ENCODE measurements at regions not wholly inside any gene's neighbourhood (a gene's known extent, or its start where the extent isn't known, plus 50 kb on each side); places are given as distances from the start of the nearest gene placed in this dataset.

- 100% methylated on average over 1 of the region's 1 CpG for WGBS
Measured at GRCh38 chr5:71932131-71932654, 175.1 kb upstream of the MAP1B start.

GRCh38 chr5:71932655-71933338 is 174.5 kb upstream of the MAP1B start:
- 49% methylated on average over 8 of the region's 8 CpGs for WGBS
- Histone ChIP-seq H3K9ac (ENCODE audit: low read depth, low read length) (no peak overlapping the region), H3K9me3 (ENCODE audit: insufficient read depth, low read depth, low read length) (no peaks in the 10 kb centered on the region), H3K4me3 (ENCODE audit: low read length) (no peak overlapping the region), H3K27ac (ENCODE audit: low read depth, low read length) (no peak overlapping the region), H3K4me1 (ENCODE audit: insufficient read depth, low read length) (peaks cover 8% of the 10 kb centered on the region; the same call in 1 of the 2 replicates), H3K27me3 (ENCODE audit: insufficient read depth, low read length) (no peaks in the 10 kb centered on the region), H3K36me3 (ENCODE audit: insufficient read depth, low read length) (no peaks in the 10 kb centered on the region)

More at GRCh38 chr5:71932131-71932654, 175.1 kb upstream of the MAP1B start:
- Histone ChIP-seq H3K4me1 (ENCODE audit: insufficient read depth, low read length) (peaks cover 8% of the 10 kb centered on the region; the same call in 1 of the 2 replicates), H3K9me3 (ENCODE audit: insufficient read depth, low read depth, low read length) (no peaks in the 10 kb centered on the region), H3K4me3 (ENCODE audit: low read length) (no peak overlapping the region), H3K36me3 (ENCODE audit: insufficient read depth, low read length) (no peaks in the 10 kb centered on the region), H3K27me3 (ENCODE audit: insufficient read depth, low read length) (no peaks in the 10 kb centered on the region), H3K27ac (ENCODE audit: low read depth, low read length) (no peak overlapping the region), H3K9ac (ENCODE audit: low read depth, low read length) (no peak overlapping the region)

- H3K36me3 ChIP-seq (ENCODE audit: insufficient read depth, low read length): no peaks in the 10 kb centered on the region
- 100% methylated on average over 1 of the region's 1 CpG for WGBS
- H3K9ac ChIP-seq (ENCODE audit: low read depth, low read length): no peak overlapping the region
Measured at GRCh38 chr5:71934322-71934721, 173.0 kb upstream of the MAP1B start.

GRCh38 chr5:71937921-71938698 is 169.2 kb upstream of the MAP1B start:
- Histone ChIP-seq H3K27me3 (ENCODE audit: insufficient read depth, low read length) (no peaks in the 10 kb centered on the region), H3K9ac (ENCODE audit: low read depth, low read length) (no peak overlapping the region), H3K9me3 (ENCODE audit: insufficient read depth, low read depth, low read length) (no peaks in the 10 kb centered on the region), H3K4me1 (ENCODE audit: insufficient read depth, low read length) (peaks cover 21% of the 10 kb centered on the region), H3K27ac (ENCODE audit: low read depth, low read length) (0 out of 2 replicates have a peak overlapping the region, but pooled peaks have one; percentile 27), H3K4me3 (ENCODE audit: low read length) (no peak overlapping the region), H3K36me3 (ENCODE audit: insufficient read depth, low read length) (no peaks in the 10 kb centered on the region)
- WGBS: 84% methylated on average over 11 of the region's 11 CpGs

More at GRCh38 chr5:71934322-71934721, 173.0 kb upstream of the MAP1B start:
- Histone ChIP-seq H3K9me3 (ENCODE audit: insufficient read depth, low read depth, low read length) (no peaks in the 10 kb centered on the region), H3K4me3 (ENCODE audit: low read length) (no peak overlapping the region), H3K27ac (ENCODE audit: low read depth, low read length) (no peak overlapping the region), H3K4me1 (ENCODE audit: insufficient read depth, low read length) (peaks cover 17% of the 10 kb centered on the region), H3K27me3 (ENCODE audit: insufficient read depth, low read length) (no peaks in the 10 kb centered on the region)

- H3K27me3 ChIP-seq (ENCODE audit: insufficient read depth, low read length): no peaks in the 10 kb centered on the region
- H3K9me3 ChIP-seq (ENCODE audit: insufficient read depth, low read depth, low read length): no peaks in the 10 kb centered on the region
- no peaks in the 10 kb centered on the region for H3K36me3 ChIP-seq (ENCODE audit: insufficient read depth, low read length)
- 0 out of 2 replicates have a peak overlapping the region, but pooled peaks have one; percentile 27 for H3K27ac ChIP-seq (ENCODE audit: low read depth, low read length)
- no peak overlapping the region for H3K9ac ChIP-seq (ENCODE audit: low read depth, low read length)
- H3K4me1 ChIP-seq (ENCODE audit: insufficient read depth, low read length): peaks cover 27% of the 10 kb centered on the region
- H3K4me3 ChIP-seq (ENCODE audit: low read length): no peak overlapping the region
- WGBS: 42% methylated on average over 7 of the region's 7 CpGs
Measured at GRCh38 chr5:71938895-71939294, 168.4 kb upstream of the MAP1B start.

GRCh38 chr5:71939452-71940230 is 167.6 kb upstream of the MAP1B start:
- Histone ChIP-seq H3K4me1 (ENCODE audit: insufficient read depth, low read length) (peaks cover 33% of the 10 kb centered on the region), H3K9me3 (ENCODE audit: insufficient read depth, low read depth, low read length) (no peaks in the 10 kb centered on the region), H3K27ac (ENCODE audit: low read depth, low read length) (no peak overlapping the region), H3K27me3 (ENCODE audit: insufficient read depth, low read length) (no peaks in the 10 kb centered on the region), H3K36me3 (ENCODE audit: insufficient read depth, low read length) (no peaks in the 10 kb centered on the region), H3K4me3 (ENCODE audit: low read length) (no peak overlapping the region), H3K9ac (ENCODE audit: low read depth, low read length) (no peak overlapping the region)
- 64% methylated on average over 8 of the region's 8 CpGs for WGBS

GRCh38 chr5:71943874-71944273 is 163.4 kb upstream of the MAP1B start:
- H3K4me3 ChIP-seq (ENCODE audit: low read length): no peak overlapping the region
- no peak overlapping the region for H3K27ac ChIP-seq (ENCODE audit: low read depth, low read length)
- H3K27me3 ChIP-seq (ENCODE audit: insufficient read depth, low read length): no peaks in the 10 kb centered on the region
- H3K9me3 ChIP-seq (ENCODE audit: insufficient read depth, low read depth, low read length): peaks cover 7% of the 10 kb centered on the region; the same call in 1 of the 2 replicates
- H3K9ac ChIP-seq (ENCODE audit: low read depth, low read length): no peak overlapping the region
- 36% methylated on average over 8 of the region's 8 CpGs for WGBS
- H3K4me1 ChIP-seq (ENCODE audit: insufficient read depth, low read length): peaks cover 24% of the 10 kb centered on the region
- no peaks in the 10 kb centered on the region for H3K36me3 ChIP-seq (ENCODE audit: insufficient read depth, low read length)

GRCh38 chr5:71945436-71945835 is 161.8 kb upstream of the MAP1B start:
- no peaks in the 10 kb centered on the region for H3K27me3 ChIP-seq (ENCODE audit: insufficient read depth, low read length)
- no peaks in the 10 kb centered on the region for H3K36me3 ChIP-seq (ENCODE audit: insufficient read depth, low read length)
- 96% methylated on average over 6 of the region's 6 CpGs for WGBS
- no peak overlapping the region for H3K4me3 ChIP-seq (ENCODE audit: low read length)
- peaks cover 12% of the 10 kb centered on the region for H3K4me1 ChIP-seq (ENCODE audit: insufficient read depth, low read length)
- H3K9me3 ChIP-seq (ENCODE audit: insufficient read depth, low read depth, low read length): peaks cover 12% of the 10 kb centered on the region; the same call in 1 of the 2 replicates
- H3K27ac ChIP-seq (ENCODE audit: low read depth, low read length): no peak overlapping the region
- no peak overlapping the region for H3K9ac ChIP-seq (ENCODE audit: low read depth, low read length)

- Histone ChIP-seq H3K9ac (ENCODE audit: low read depth, low read length) (no peak overlapping the region), H3K27ac (ENCODE audit: low read depth, low read length) (no peak overlapping the region), H3K4me1 (ENCODE audit: insufficient read depth, low read length) (peaks cover 12% of the 10 kb centered on the region), H3K4me3 (ENCODE audit: low read length) (no peak overlapping the region), H3K36me3 (ENCODE audit: insufficient read depth, low read length) (no peaks in the 10 kb centered on the region), H3K9me3 (ENCODE audit: insufficient read depth, low read depth, low read length) (peaks cover 12% of the 10 kb centered on the region; the same call in 1 of the 2 replicates), H3K27me3 (ENCODE audit: insufficient read depth, low read length) (no peaks in the 10 kb centered on the region)
- 95% methylated on average over 6 of the region's 6 CpGs for WGBS
Measured at GRCh38 chr5:71946343-71947030, 160.8 kb upstream of the MAP1B start.

- Histone ChIP-seq H3K36me3 (ENCODE audit: insufficient read depth, low read length) (no peaks in the 10 kb centered on the region), H3K4me1 (ENCODE audit: insufficient read depth, low read length) (peaks cover 12% of the 10 kb centered on the region), H3K27ac (ENCODE audit: low read depth, low read length) (no peak overlapping the region), H3K9me3 (ENCODE audit: insufficient read depth, low read depth, low read length) (peaks cover 12% of the 10 kb centered on the region; the same call in 1 of the 2 replicates), H3K9ac (ENCODE audit: low read depth, low read length) (no peak overlapping the region), H3K27me3 (ENCODE audit: insufficient read depth, low read length) (no peaks in the 10 kb centered on the region), H3K4me3 (ENCODE audit: low read length) (no peak overlapping the region)
- WGBS: 94% methylated on average over 2 of the region's 2 CpGs
Measured at GRCh38 chr5:71948206-71948605, 159.1 kb upstream of the MAP1B start.
